HepG2 (cell line): ENCODE measurements at regions not wholly inside any gene's neighbourhood (a gene's known extent, or its start where the extent isn't known, plus 50 kb on each side); places are given as distances from the start of the nearest gene placed in this dataset.

Experiments used
- ATAC-seq: fragments of 200-7000 bp; cut with Tn5 transposase; 3 replicates; pipeline ENCODE4 v1.9.1; 2020; ENCODE audit warnings: mild to moderate bottlenecking, moderate library complexity
- BruUV-seq: library from RNA; stranded (reverse); fragments of 400-500 nt; replicated peaks from 2 replicates; lab custom pipeline; 2021; lab: Mats Ljungman, UMichigan
- CTCF ChIA-PET: fragments of 300-600 bp; formaldehyde crosslinking; extraction: SDS; loops from one replicate; lab custom pipeline; 2021; ENCODE audit warnings: low total read pairs, inconsistent platforms, low intra/inter-chr PET ratio; lab: Yijun Ruan, JAX
- POLR2A ChIA-PET: fragments of 350-600 bp; sonication (Branson Sonifier 250); formaldehyde crosslinking; loops from one replicate; lab custom pipeline; 2020; ENCODE audit warnings: antibody characterized with exemption, inconsistent platforms; lab: Yijun Ruan, JAX
- DNase-seq: peaks from one replicate; pipeline ENCODE4 v3.0.0-alpha.2; 2015; ENCODE audit warnings: low spot score
- FAIRE-seq: peaks from 3 replicates; lab custom pipeline; 2011; peaks lifted over from hg19 to GRCh38; lab: Jason Lieb, UNC
- H2AFZ ChIP-seq: one replicate; pipeline ENCODE4 v1.6.1; 2011; ENCODE audit warnings: low read length, inconsistent platforms
- H3K27ac ChIP-seq: fragments of 300-600 bp; 3 replicates; pipeline ENCODE4 v1.8.0; 2011; ENCODE audit warnings: mixed run types, mild to moderate bottlenecking, mixed read lengths, low read length, inconsistent platforms; ENCODE audit not compliant: insufficient read depth; ENCODE audit errors: extremely low read length
- H3K27me3 ChIP-seq, 2 experiments: fragments of 200-600 bp in 1 of 2; 2 replicates in 1 of 2; 3 replicates in 1 of 2; pipeline versions ENCODE4 v1.6.0 to v1.8.0; 2011; ENCODE audit warnings: low read length in 2 of 2, mild to moderate bottlenecking in 2 of 2, moderate library complexity in 2 of 2, inconsistent platforms in 1 of 2; ENCODE audit not compliant: insufficient read depth in 2 of 2, control insufficient read depth in 1 of 2
- H3K36me3 ChIP-seq, 2 experiments: fragments of 200-600 bp in 1 of 2; replicated peaks in 1 of 2; 2 replicates in 1 of 2; 3 replicates in 1 of 2; pipeline versions ENCODE4 v1.5.1 to v1.8.0; 2011; ENCODE audit warnings: low read length in 2 of 2, inconsistent platforms in 1 of 2; ENCODE audit not compliant: insufficient read depth in 2 of 2, control insufficient read depth in 1 of 2
- H3K4me1 ChIP-seq: 2 replicates; pipeline ENCODE4 v1.5.1; 2012; ENCODE audit warnings: low read length, inconsistent platforms; ENCODE audit not compliant: insufficient read depth
- H3K4me2 ChIP-seq: 2 replicates; pipeline ENCODE4 v1.6.0; 2011; ENCODE audit warnings: low read depth, low read length, inconsistent platforms
- H3K4me3 ChIP-seq, 3 experiments: fragments of 200-600 bp in 1 of 3; sonication (generic), shearing (Covaris generic) in 1 of 3; replicated peaks in 1 of 3; 2 replicates each; pipeline ENCODE4 v1.5.1; 2011 to 2016; ENCODE audit warnings: low read length in 3 of 3, inconsistent platforms in 2 of 3, low read depth in 2 of 3, mild to moderate bottlenecking in 2 of 3, control low read depth in 1 of 3, mixed read lengths in 1 of 3; ENCODE audit not compliant: insufficient read depth in 1 of 3
- H3K79me2 ChIP-seq: one replicate; pipeline ENCODE4 v1.6.1; 2011; ENCODE audit warnings: low read length, inconsistent platforms; ENCODE audit not compliant: insufficient read depth
- H3K9ac ChIP-seq: 2 replicates; pipeline ENCODE4 v1.6.0; 2011; ENCODE audit warnings: mild to moderate bottlenecking, low read depth, low read length, inconsistent platforms; ENCODE audit not compliant: insufficient read depth
- H3K9me3 ChIP-seq: 2 replicates; pipeline ENCODE4 v1.5.1; 2012; ENCODE audit warnings: mild to moderate bottlenecking, low read length
- H4K20me1 ChIP-seq: 2 replicates; pipeline ENCODE4 v1.6.0; 2011; ENCODE audit warnings: inconsistent platforms, mild to moderate bottlenecking, low read length, moderate library complexity; ENCODE audit not compliant: insufficient read depth
- ARID2 ChIP-seq: sonication (generic); formaldehyde crosslinking; IDR thresholded peaks from 2 replicates; pipeline ENCODE4 v1.8.1; 2022; ENCODE audit warnings: mild to moderate bottlenecking, missing genetic modification reagents, borderline replicate concordance
- FOXO1 ChIP-seq: sonication (generic); formaldehyde crosslinking; IDR thresholded peaks from 2 replicates; pipeline ENCODE4 v1.4.0; 2020; ENCODE audit warnings: missing genetic modification reagents
- GABPA ChIP-seq, 2 experiments: IDR thresholded peaks; 2 replicates each; pipeline ENCODE4 v1.6.1; 2011 to 2016; ENCODE audit warnings: low read depth in 2 of 2, low read length in 1 of 2, missing biosample characterization in 1 of 2, missing genetic modification characterization in 1 of 2
- ISX ChIP-seq: sonication (generic); formaldehyde crosslinking; conservative IDR thresholded peaks from 2 replicates; pipeline ENCODE4 v1.5.0; 2020; ENCODE audit warnings: missing genetic modification reagents
- MXD4 ChIP-seq: IDR thresholded peaks from 2 replicates; pipeline ENCODE4 v1.6.1; 2016; ENCODE audit warnings: mild to moderate bottlenecking, missing biosample characterization, missing genetic modification reagents
- SMAD1 ChIP-seq: sonication (generic); formaldehyde crosslinking; IDR thresholded peaks from 2 replicates; pipeline ENCODE4 v1.4.0; 2020; ENCODE audit warnings: missing genetic modification reagents, low read depth, mild to moderate bottlenecking, borderline replicate concordance
- SP2 ChIP-seq: sonication (generic); formaldehyde crosslinking; IDR thresholded peaks from 2 replicates; pipeline ENCODE4 v1.5.1; 2020; ENCODE audit warnings: mild to moderate bottlenecking, missing genetic modification reagents
- TSC22D2 ChIP-seq: sonication (generic); formaldehyde crosslinking; IDR thresholded peaks from 2 replicates; pipeline ENCODE4 v1.5.1; 2020; ENCODE audit warnings: missing genetic modification reagents, mild to moderate bottlenecking, borderline replicate concordance
- ZNF501 ChIP-seq: sonication (generic); formaldehyde crosslinking; IDR thresholded peaks from 2 replicates; pipeline ENCODE4 v1.5.1; 2020; ENCODE audit warnings: mild to moderate bottlenecking, moderate library complexity, missing genetic modification reagents
- ZNF687 ChIP-seq: sonication (generic); formaldehyde crosslinking; IDR thresholded peaks from 2 replicates; pipeline ENCODE4 v1.5.1; 2020; ENCODE audit warnings: mild to moderate bottlenecking, missing genetic modification reagents, moderate library complexity
- WGBS: methylation state at CpG from one replicate; pipeline ENCODE4 v1.1.6; 2017; ENCODE audit warnings: low lambda C conversion rate; 5-methylcytosine and 5-hydroxymethylcytosine counted together
- in situ Hi-C: cut with HindIII; loops from 2 replicates; pipeline ENCODE4 v1.10.0; 2017; ENCODE audit warnings: low pct_unique_long_range_greater_than_20kb; ENCODE audit not compliant: extremely low pct_ligation_motif_present
- intact Hi-C: fragments of 100-400 bp; cut with micrococcal nuclease; formaldehyde crosslinking; loops from one replicate; pipeline ENCODE4 v1.10.0; 2022; ENCODE audit not compliant: unreplicated experiment

GRCh38 chr1:216846339-216846738 is 123.1 kb upstream of the ESRRG start:
- no peaks in the 10 kb centered on the region for H3K27me3 ChIP-seq
- FAIRE-seq (no peak), DNase-seq (no peak), ATAC-seq (no peak)
- H3K4me3 ChIP-seq = no peak overlapping the region
- H3K79me2 ChIP-seq = no peaks in the 10 kb centered on the region
- POLR2A ChIA-PET = no interaction called here
- CTCF ChIA-PET = no interaction called here
- no peak overlapping the region for H2AFZ ChIP-seq
- in situ Hi-C loops = no loop called here
- intact Hi-C loops = no loop called here
- H3K36me3 ChIP-seq = no peaks in the 10 kb centered on the region
- WGBS = 31% methylated on average over 4 of the region's 4 CpGs
- no peak overlapping the region for H3K4me2 ChIP-seq
- no peak for TF ChIP-seq SP2
- TF ChIP-seq TSC22D2 (CRISPR knock-in tag) = no peak
- TF ChIP-seq ZNF687 (CRISPR knock-in tag) = no peak
- TF ChIP-seq SMAD1 (CRISPR knock-in tag) = no peak
- TF ChIP-seq FOXO1 = no peak
- TF ChIP-seq GABPA (IDR thresholded peaks at IDR 0.05; ENCODE audit: low read depth, low read length) = no peak
- TF ChIP-seq GABPA (CRISPR knock-in tag; IDR thresholded peaks at IDR 0.05; ENCODE audit: low read depth) = no peak
- no peak for TF ChIP-seq ARID2 (CRISPR knock-in tag)
- TF ChIP-seq ISX (CRISPR knock-in tag) = no peak
- TF ChIP-seq ZNF501 (CRISPR knock-in tag) = no peak
- TF ChIP-seq MXD4 = no peak
- H3K4me1 ChIP-seq = no peaks in the 10 kb centered on the region
- BruUV-seq = no TSS peak
- H3K9ac ChIP-seq = no peak overlapping the region
- H3K9me3 ChIP-seq = no peaks in the 10 kb centered on the region
- H3K27ac ChIP-seq = no peak overlapping the region
- no peaks in the 10 kb centered on the region for H4K20me1 ChIP-seq
